GM12878 (cell line): ENCODE measurements at regions not wholly inside any gene's neighbourhood (a gene's known extent, or its start where the extent isn't known, plus 50 kb on each side); places are given as distances from the start of the nearest gene placed in this dataset.

ENCODE experiments used
- ATAC-seq: fragments of 200-7000 bp; cut with Tn5 transposase; 3 replicates; pipeline ENCODE4 v1.9.1; 2020; ENCODE audit warnings: mild to moderate bottlenecking, moderate library complexity
- BruUV-seq: library from RNA; stranded (reverse); fragments of 400-500 nt; replicated peaks from 2 replicates; lab custom pipeline; 2021; lab: Mats Ljungman, UMichigan
- CTCF ChIA-PET: fragments of 300-600 bp; sonication (Branson Sonifier 250); formaldehyde crosslinking; extraction: SDS; loops from one replicate; lab custom pipeline; 2021; ENCODE audit warnings: inconsistent platforms; lab: Yijun Ruan, JAX
- POLR2A ChIA-PET: fragments of 350-600 bp; formaldehyde crosslinking; extraction: SDS; loops from one replicate; lab custom pipeline; 2021; ENCODE audit warnings: inconsistent platforms; lab: Charles Lee
- RAD21 ChIA-PET: fragments of 300-600 bp; sonication (Branson Sonifier 250); formaldehyde crosslinking; loops from one replicate; lab custom pipeline; 2023; ENCODE audit warnings: antibody characterized with exemption; ENCODE audit not compliant: unreplicated experiment; lab: Charles Lee
- SMC1A ChIA-PET: fragments of 300-600 bp; sonication (Branson Sonifier 250); formaldehyde crosslinking; loops from one replicate; lab custom pipeline; 2023; ENCODE audit not compliant: unreplicated experiment, uncharacterized antibody; lab: Charles Lee
- DNase-seq: peaks from one replicate; pipeline ENCODE4 v3.0.0-alpha.2; 2011; ENCODE audit warnings: low read depth, low spot score
- FAIRE-seq: peaks from 3 replicates; lab custom pipeline; 2011; peaks lifted over from hg19 to GRCh38; lab: Jason Lieb, UNC
- H2AFZ ChIP-seq: 2 replicates; pipeline ENCODE4 v1.6.0; 2011; ENCODE audit warnings: low read depth, low read length, control low read depth; ENCODE audit not compliant: control insufficient read depth
- H3K27ac ChIP-seq: 2 replicates; pipeline ENCODE4 v1.5.1; 2011; ENCODE audit warnings: control low read depth; ENCODE audit not compliant: control insufficient read depth, insufficient read depth
- H3K27me3 ChIP-seq, 2 experiments: replicated peaks in 1 of 2; 2 replicates each; pipeline versions ENCODE4 v1.6.0 to v1.6.1; 2011; ENCODE audit warnings: low read length in 1 of 2; ENCODE audit not compliant: control insufficient read depth in 2 of 2, insufficient read depth in 2 of 2
- H3K36me3 ChIP-seq, 2 experiments: 2 replicates each; pipeline ENCODE4 v1.5.1; 2011; ENCODE audit warnings: low read length in 1 of 2; ENCODE audit not compliant: control insufficient read depth in 2 of 2, insufficient read depth in 2 of 2
- H3K4me1 ChIP-seq: 2 replicates; pipeline ENCODE4 v1.6.1; 2011; ENCODE audit warnings: mild to moderate bottlenecking, low read length, moderate library complexity, mixed read lengths; ENCODE audit not compliant: control insufficient read depth, insufficient read depth
- H3K4me2 ChIP-seq: 2 replicates; pipeline ENCODE4 v1.6.0; 2011; ENCODE audit warnings: control low read depth; ENCODE audit not compliant: control insufficient read depth, insufficient read depth
- H3K4me3 ChIP-seq: fragments of 200-600 bp; sonication (generic); 2 replicates; pipeline ENCODE4 v1.5.1; 2016
- H3K79me2 ChIP-seq: 2 replicates; pipeline ENCODE4 v1.6.0; 2011; ENCODE audit warnings: low read length; ENCODE audit not compliant: control insufficient read depth, insufficient read depth
- H3K9ac ChIP-seq: 2 replicates; pipeline ENCODE4 v1.8.0; 2011; ENCODE audit warnings: low read length, control low read depth, mixed read lengths; ENCODE audit not compliant: control insufficient read depth, insufficient read depth
- H3K9me3 ChIP-seq: replicated peaks from 3 replicates; pipeline ENCODE4 v1.5.1; 2011; ENCODE audit warnings: mild to moderate bottlenecking, low read length; ENCODE audit not compliant: control insufficient read depth, insufficient read depth
- H4K20me1 ChIP-seq: 2 replicates; pipeline ENCODE4 v1.6.0; 2011; ENCODE audit not compliant: control insufficient read depth, insufficient read depth
- BCL11A ChIP-seq: IDR thresholded peaks from 2 replicates; pipeline ENCODE4 v1.6.1; 2011; ENCODE audit warnings: low read depth, low read length
- CHD4 ChIP-seq: fragments of 200-600 bp; sonication (generic); IDR thresholded peaks from 2 replicates; pipeline ENCODE4 v1.6.1; 2016; ENCODE audit warnings: mild to moderate bottlenecking
- MTA2 ChIP-seq: fragments of 450-650 bp; IDR thresholded peaks from 2 replicates; pipeline ENCODE4 v1.6.1; 2016; ENCODE audit warnings: low read depth, mild to moderate bottlenecking, moderate library complexity
- SPI1 ChIP-seq: IDR thresholded peaks from 2 replicates; pipeline ENCODE4 v1.6.1; 2011; ENCODE audit warnings: low read depth, mild to moderate bottlenecking, low read length, moderate library complexity, borderline replicate concordance; ENCODE audit not compliant: insufficient read depth
- SUZ12 ChIP-seq: fragments of 200-600 bp; sonication (generic); IDR thresholded peaks from one replicate; pipeline ENCODE4 v1.6.1; 2018; ENCODE audit warnings: antibody characterized with exemption, mild to moderate bottlenecking; ENCODE audit not compliant: unreplicated experiment
- TBL1XR1 ChIP-seq: IDR thresholded peaks from 2 replicates; pipeline ENCODE4 v1.6.1; 2012; ENCODE audit warnings: low read depth, low read length, improper control_type of control experiment
- USF2 ChIP-seq: IDR thresholded peaks from 2 replicates; pipeline ENCODE4 v1.6.1; 2011; ENCODE audit warnings: low read depth, low read length, improper control_type of control experiment, borderline replicate concordance
- ZNF274 ChIP-seq: IDR thresholded peaks from one replicate; pipeline ENCODE4 v1.8.0; 2011; ENCODE audit not compliant: insufficient read length, insufficient read depth
- WGBS: methylation state at CpG from one replicate; pipeline ENCODE4 v1.1.6; 2016; ENCODE audit warnings: low lambda C conversion rate; ENCODE audit not compliant: insufficient replicate concordance, insufficient coverage; ENCODE audit errors: missing lambda C conversion rate; 5-methylcytosine and 5-hydroxymethylcytosine counted together
- in situ Hi-C: fragments of 300-500 bp; cut with MboI; formaldehyde crosslinking; loops from 9 replicates; pipeline ENCODE4 v1.14.3; 2018; ENCODE audit warnings: mixed read lengths
- intact Hi-C: fragments of 100-400 bp; cut with micrococcal nuclease; formaldehyde crosslinking; loops from one replicate; pipeline ENCODE4 v1.14.2; 2022; ENCODE audit not compliant: unreplicated experiment

- H3K36me3 ChIP-seq, result no peaks in the 10 kb centered on the region
- RAD21 ChIA-PET, result no interaction called here
- SMC1A ChIA-PET, result no interaction called here
- DNase-seq (no peak), FAIRE-seq (no peak), ATAC-seq (no peak)
- WGBS, result 3% methylated on average over 2 of the region's 2 CpGs
- no peak overlapping the region for H3K27ac ChIP-seq
- POLR2A ChIA-PET, result no interaction called here
- H3K9me3 ChIP-seq, result no peaks in the 10 kb centered on the region; the same call in 2 of the 3 replicates
- no peaks in the 10 kb centered on the region for H3K27me3 ChIP-seq
- peak; percentile 69 for TF ChIP-seq SPI1
- TF ChIP-seq ZNF274, result no peak
- no peak overlapping the region for H3K4me3 ChIP-seq
- no peak overlapping the region for H3K9ac ChIP-seq
- intact Hi-C loops (no loop called here), in situ Hi-C loops (no loop called here)
- H2AFZ ChIP-seq, result no peak overlapping the region
- no peaks in the 10 kb centered on the region for H3K4me1 ChIP-seq
- H4K20me1 ChIP-seq, result no peaks in the 10 kb centered on the region
- no peak overlapping the region for H3K4me2 ChIP-seq
- no peaks in the 10 kb centered on the region for H3K79me2 ChIP-seq
- BruUV-seq, result no TSS peak
- CTCF ChIA-PET, result no interaction called here
Observed at GRCh38 chr10:109115179-109115578, 808.1 kb downstream of the XPNPEP1 start.

- Histone ChIP-seq H3K4me2 (no peak overlapping the region), H3K4me3 (no peak overlapping the region), H3K36me3 (no peaks in the 10 kb centered on the region), H3K79me2 (no peaks in the 10 kb centered on the region), H3K9ac (no peak overlapping the region), H3K27me3 (no peaks in the 10 kb centered on the region), H4K20me1 (no peaks in the 10 kb centered on the region), H3K27ac (no peak overlapping the region), H3K9me3 (no peaks in the 10 kb centered on the region; the same call in 2 of the 3 replicates), H3K4me1 (no peaks in the 10 kb centered on the region), H2AFZ (no peak overlapping the region)
- no TSS peak for BruUV-seq
- ChIA-PET CTCF (interaction anchor here (0.6 kb wide), 1 partner anchor 893 kb away, joined by 3 read pairs; no protein-coding TSS in a partner anchor), RAD21 (no interaction called here), POLR2A (no interaction called here), SMC1A (no interaction called here)
- DNase-seq (no peak), FAIRE-seq (no peak), ATAC-seq (no peak)
- intact Hi-C loops (no loop called here), in situ Hi-C loops (no loop called here)
- no peak for TF ChIP-seq CHD4
- no peak for TF ChIP-seq BCL11A
- no peak for TF ChIP-seq SUZ12
- TF ChIP-seq USF2, result no peak
- TF ChIP-seq MTA2, result no peak
- no peak for TF ChIP-seq TBL1XR1
- 21% methylated on average over 2 of the region's 2 CpGs for WGBS
Observed at GRCh38 chr10:109114579-109114978, 808.7 kb downstream of the XPNPEP1 start.
